B cell (primary cell): ENCODE measurements at regions not wholly inside any gene's neighbourhood (a gene's known extent, or its start where the extent isn't known, plus 50 kb on each side); places are given as distances from the start of the nearest gene placed in this dataset.

Source experiments
- EZH2 ChIP-seq: IDR thresholded peaks from 2 replicates; pipeline ENCODE4 v1.6.1; 2012; ENCODE audit warnings: borderline replicate concordance, low read depth, mild to moderate bottlenecking, moderate library complexity, low read length; ENCODE audit not compliant: insufficient read depth, poor library complexity, severe bottlenecking
- TF ChIP-seq, protein P1 (sequence below): fragments of 200-600 bp; IDR thresholded peaks from one replicate; pipeline ENCODE4 v1.8.0; 2022; ENCODE audit warnings: antibody characterized with exemption, mild to moderate bottlenecking

DNA sequence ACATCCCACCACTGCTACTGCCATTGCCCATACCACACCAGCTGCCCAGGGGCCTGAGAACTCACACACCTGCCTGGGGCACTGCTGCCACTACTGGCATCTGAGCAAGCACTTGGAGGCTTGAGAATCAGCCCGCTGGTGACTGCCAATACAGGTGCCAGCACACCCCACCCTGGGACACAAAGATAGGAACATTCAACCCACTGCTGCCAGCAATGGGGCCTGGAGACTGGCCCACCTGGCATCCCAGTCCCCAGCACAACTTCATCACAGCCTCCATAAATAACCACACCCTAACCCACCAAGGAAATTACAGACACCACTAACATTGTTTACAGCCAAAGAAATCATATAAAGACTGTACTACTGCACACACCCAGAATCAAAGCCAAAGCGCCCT is 115.9 kb downstream of the SLC16A9 start:
- TF ChIP-seq, protein P1, sequence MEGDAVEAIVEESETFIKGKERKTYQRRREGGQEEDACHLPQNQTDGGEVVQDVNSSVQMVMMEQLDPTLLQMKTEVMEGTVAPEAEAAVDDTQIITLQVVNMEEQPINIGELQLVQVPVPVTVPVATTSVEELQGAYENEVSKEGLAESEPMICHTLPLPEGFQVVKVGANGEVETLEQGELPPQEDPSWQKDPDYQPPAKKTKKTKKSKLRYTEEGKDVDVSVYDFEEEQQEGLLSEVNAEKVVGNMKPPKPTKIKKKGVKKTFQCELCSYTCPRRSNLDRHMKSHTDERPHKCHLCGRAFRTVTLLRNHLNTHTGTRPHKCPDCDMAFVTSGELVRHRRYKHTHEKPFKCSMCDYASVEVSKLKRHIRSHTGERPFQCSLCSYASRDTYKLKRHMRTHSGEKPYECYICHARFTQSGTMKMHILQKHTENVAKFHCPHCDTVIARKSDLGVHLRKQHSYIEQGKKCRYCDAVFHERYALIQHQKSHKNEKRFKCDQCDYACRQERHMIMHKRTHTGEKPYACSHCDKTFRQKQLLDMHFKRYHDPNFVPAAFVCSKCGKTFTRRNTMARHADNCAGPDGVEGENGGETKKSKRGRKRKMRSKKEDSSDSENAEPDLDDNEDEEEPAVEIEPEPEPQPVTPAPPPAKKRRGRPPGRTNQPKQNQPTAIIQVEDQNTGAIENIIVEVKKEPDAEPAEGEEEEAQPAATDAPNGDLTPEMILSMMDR, result no peak
- TF ChIP-seq EZH2, result no peak
